Subcutaneous abdominal adipose tissue (tissue), 5 donors: ENCODE measurements at regions not wholly inside any gene's neighbourhood (a gene's known extent, or its start where the extent isn't known, plus 50 kb on each side); places are given as distances from the start of the nearest gene placed in this dataset.

ENCODE experiments used
- H3K27ac ChIP-seq: one replicate; pipeline ENCODE4 v1.7.0; 2013; ENCODE audit warnings: low read depth, mild to moderate bottlenecking, inconsistent platforms, low read length, moderate library complexity
- H3K27me3 ChIP-seq, 5 donors: one replicate each; pipeline ENCODE4 v1.7.0; 2013; ENCODE audit warnings: low read length in 5 of 5, inconsistent platforms in 1 of 5; ENCODE audit not compliant: control insufficient read depth in 5 of 5, insufficient read depth in 4 of 5
- H3K36me3 ChIP-seq, 5 donors: one replicate each; pipeline ENCODE4 v1.7.0; 2013; ENCODE audit warnings: low read length in 5 of 5; ENCODE audit not compliant: control insufficient read depth in 5 of 5, insufficient read depth in 5 of 5
- H3K4me1 ChIP-seq, 5 donors: one replicate each; pipeline ENCODE4 v1.7.0; 2013; ENCODE audit warnings: low read length in 5 of 5, mild to moderate bottlenecking in 3 of 5, moderate library complexity in 1 of 5; ENCODE audit not compliant: control insufficient read depth in 5 of 5, insufficient read depth in 5 of 5
- H3K4me3 ChIP-seq, 5 donors: one replicate each; pipeline ENCODE4 v1.7.0; 2013; ENCODE audit warnings: low read length in 5 of 5, low read depth in 1 of 5
- H3K9ac ChIP-seq, 5 donors: one replicate each; pipeline ENCODE4 v1.7.0; 2013; ENCODE audit warnings: low read length in 5 of 5, mild to moderate bottlenecking in 4 of 5, moderate library complexity in 3 of 5
- H3K9me3 ChIP-seq, 5 donors: one replicate each; pipeline ENCODE4 v1.7.0; 2013; ENCODE audit warnings: low read length in 5 of 5; ENCODE audit not compliant: control insufficient read depth in 5 of 5
- donor health status: healthy.
- donor health status: healthy.
- donor health status: healthy.
- donor health status: healthy.
- donor health status: healthy.

DNA sequence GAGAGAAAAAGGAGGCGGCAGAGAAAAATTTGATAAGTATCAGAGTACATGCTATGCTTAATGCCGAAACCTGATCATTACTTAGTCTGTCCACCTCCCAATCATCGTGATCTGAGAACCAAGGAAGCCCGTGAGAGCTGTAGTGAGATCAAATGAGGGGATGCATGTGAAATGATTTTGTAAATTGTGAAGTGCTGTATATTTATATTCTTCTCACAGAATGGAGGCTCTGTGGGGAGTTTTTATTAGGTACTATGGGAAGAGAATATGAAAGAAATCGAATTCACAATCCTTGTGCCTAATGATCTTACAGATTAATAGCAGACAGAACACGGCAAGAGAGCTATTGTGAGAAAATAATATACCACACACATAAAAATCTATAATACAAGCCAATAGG is 115.5 kb downstream of the LYPLAL1 start:
- no peaks in the 10 kb centered on the region for H3K4me1 ChIP-seq
- H3K27me3 ChIP-seq, result no peaks in the 10 kb centered on the region
- H3K27ac ChIP-seq, result no peak overlapping the region
- no peak overlapping the region for H3K9ac ChIP-seq
- H3K36me3 ChIP-seq, result no peaks in the 10 kb centered on the region
- H3K9me3 ChIP-seq, result no peaks in the 10 kb centered on the region
- H3K4me3 ChIP-seq, result no peak overlapping the region

- H3K4me1 ChIP-seq, result no peaks in the 10 kb centered on the region
- H3K9ac ChIP-seq, result no peak overlapping the region
- no peaks in the 10 kb centered on the region for H3K36me3 ChIP-seq
- H3K27ac ChIP-seq, result no peak overlapping the region
- H3K9me3 ChIP-seq, result no peaks in the 10 kb centered on the region
- no peaks in the 10 kb centered on the region for H3K27me3 ChIP-seq
- no peak overlapping the region for H3K4me3 ChIP-seq
Measured at GRCh38 chr1:219283541-219283940, 109.9 kb downstream of the LYPLAL1 start.

DNA sequence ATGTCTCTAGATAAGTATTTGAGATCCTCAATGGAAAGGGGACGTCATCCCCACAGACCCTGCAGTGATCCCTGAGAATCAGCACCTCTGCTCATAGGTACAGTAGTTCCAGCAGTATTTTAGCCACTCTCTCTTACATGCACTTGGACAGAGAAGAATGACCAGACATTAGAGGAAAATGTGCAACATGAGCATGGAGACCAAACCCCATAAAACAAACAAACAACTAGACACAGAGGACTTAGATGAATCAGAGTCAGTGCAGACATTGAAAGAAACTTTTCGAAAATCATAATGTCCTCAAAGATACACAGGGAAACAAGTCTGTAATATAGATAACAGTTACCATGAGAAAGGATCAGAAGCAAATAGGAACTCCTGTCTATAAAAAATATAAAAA is 108.2 kb downstream of the LYPLAL1 start:
- Histone ChIP-seq H3K4me3 (no peak overlapping the region), H3K27me3 (no peaks in the 10 kb centered on the region), H3K9ac (no peak overlapping the region), H3K4me1 (no peaks in the 10 kb centered on the region), H3K9me3 (no peaks in the 10 kb centered on the region), H3K36me3 (no peaks in the 10 kb centered on the region), H3K27ac (no peak overlapping the region)

- Histone ChIP-seq H3K36me3 (no peaks in the 10 kb centered on the region), H3K9me3 (no peaks in the 10 kb centered on the region), H3K4me3 (no peak overlapping the region), H3K27me3 (no peaks in the 10 kb centered on the region), H3K27ac (no peak overlapping the region), H3K9ac (no peak overlapping the region), H3K4me1 (no peaks in the 10 kb centered on the region)
Measured at GRCh38 chr1:219279017-219279770, 105.5 kb downstream of the LYPLAL1 start.

- Histone ChIP-seq H3K9ac (no peak overlapping the region), H3K27me3 (no peaks in the 10 kb centered on the region), H3K4me1 (no peaks in the 10 kb centered on the region), H3K36me3 (no peaks in the 10 kb centered on the region), H3K27ac (no peak overlapping the region), H3K4me3 (no peak overlapping the region), H3K9me3 (no peaks in the 10 kb centered on the region)
Measured at GRCh38 chr1:219278288-219278687, 104.6 kb downstream of the LYPLAL1 start.

GRCh38 chr1:219277304-219278105 is 103.8 kb downstream of the LYPLAL1 start:
- H3K36me3 ChIP-seq, result no peaks in the 10 kb centered on the region
- no peaks in the 10 kb centered on the region for H3K27me3 ChIP-seq
- no peak overlapping the region for H3K9ac ChIP-seq
- no peaks in the 10 kb centered on the region for H3K9me3 ChIP-seq
- no peak overlapping the region for H3K27ac ChIP-seq
- peaks cover 0 to 2% (median 0%) of the 10 kb centered on the region in 5 donors for H3K4me1 ChIP-seq
- H3K4me3 ChIP-seq, result no peak overlapping the region

GRCh38 chr1:219276049-219276738 is 102.5 kb downstream of the LYPLAL1 start:
- H3K27me3 ChIP-seq, result no peaks in the 10 kb centered on the region
- H3K4me3 ChIP-seq, result no peak overlapping the region
- H3K27ac ChIP-seq, result no peak overlapping the region
- no peaks in the 10 kb centered on the region for H3K9me3 ChIP-seq
- no peak overlapping the region for H3K9ac ChIP-seq
- H3K36me3 ChIP-seq, result no peaks in the 10 kb centered on the region
- peaks cover 0 to 13% (median 9%) of the 10 kb centered on the region in 5 donors for H3K4me1 ChIP-seq

GRCh38 chr1:219273088-219273686 is 99.5 kb downstream of the LYPLAL1 start:
- Histone ChIP-seq H3K4me1 (peaks cover 0 to 13% (median 9%) of the 10 kb centered on the region in 5 donors), H3K4me3 (no peak overlapping the region), H3K27me3 (no peaks in the 10 kb centered on the region), H3K36me3 (no peaks in the 10 kb centered on the region), H3K9ac (no peak overlapping the region), H3K27ac (no peak overlapping the region), H3K9me3 (no peaks in the 10 kb centered on the region)

- peak overlapping the region in 2 of 5 donors; percentile 1 to 64 for H3K9ac ChIP-seq
- H3K27ac ChIP-seq, result peak overlapping the region; percentile 34
- H3K4me3 ChIP-seq, result peak overlapping the region in 3 of 5 donors; percentile 18 to 53 (median 32)
Measured at GRCh38 chr1:219271818-219272535, 98.3 kb downstream of the LYPLAL1 start.

More at GRCh38 chr1:219271818-219272535, 98.3 kb downstream of the LYPLAL1 start:
- peaks cover 0 to 3% (median 0%) of the 10 kb centered on the region in 5 donors for H3K36me3 ChIP-seq
- H3K27me3 ChIP-seq, result no peaks in the 10 kb centered on the region
- peaks cover 0 to 13% (median 9%) of the 10 kb centered on the region in 5 donors for H3K4me1 ChIP-seq
- H3K9me3 ChIP-seq, result no peaks in the 10 kb centered on the region
